LNCaP clone FGC (cell line): ENCODE measurements at regions not wholly inside any gene's neighbourhood (a gene's known extent, or its start where the extent isn't known, plus 50 kb on each side); places are given as distances from the start of the nearest gene placed in this dataset.
"Not testable (repeated sequence)": the region's sequence is repeated elsewhere in the genome, so short reads cannot be mapped to it uniquely, and the experiment has no call there.

Source experiments
- DNase-seq: peaks from one replicate; pipeline ENCODE4 v3.0.0-alpha.2; 2011; ENCODE audit warnings: low read depth
- H3K4me3 ChIP-seq: 2 replicates; pipeline ENCODE4 v1.5.1; 2011; ENCODE audit warnings: mild to moderate bottlenecking, low read depth, low read length, control low read depth
- CTCF ChIP-seq: IDR thresholded peaks from 2 replicates; pipeline ENCODE4 v1.5.1; 2012; ENCODE audit warnings: mild to moderate bottlenecking; ENCODE audit not compliant: control insufficient read depth, insufficient read depth; ENCODE audit errors: extremely low read depth

- peak; percentile 93 for TF ChIP-seq CTCF
- no peak overlapping the region for H3K4me3 ChIP-seq
- peak; percentile 48 for DNase-seq
These were observed 70.4 kb upstream of the CTSV start for GRCh38 chr9:97109194-97109811.

- not testable (repeated sequence) for H3K4me3 ChIP-seq, DNase-seq
These were observed 66.3 kb upstream of the CTSV start for GRCh38 chr9:97105220-97105619.

- H3K4me3 ChIP-seq, result not testable (repeated sequence)
- DNase-seq, result peak; percentile 35
These were observed 64.9 kb upstream of the CTSV start for GRCh38 chr9:97103613-97104383.

- DNase-seq, H3K4me3 ChIP-seq: not testable (repeated sequence)
These were observed 60.6 kb upstream of the CTSV start for GRCh38 chr9:97099540-97099939.

- DNase-seq, result no peak
- no peak for TF ChIP-seq CTCF
- H3K4me3 ChIP-seq, result no peak overlapping the region
These were observed 57.9 kb upstream of the CTSV start for GRCh38 chr9:97096793-97097192.

- not testable (repeated sequence) for DNase-seq, H3K4me3 ChIP-seq
These were observed 50.4 kb upstream of the CTSV start for GRCh38 chr9:97089361-97089760.
